DND-41 (cell line): ENCODE measurements at regions not wholly inside any gene's neighbourhood (a gene's known extent, or its start where the extent isn't known, plus 50 kb on each side); places are given as distances from the start of the nearest gene placed in this dataset.

ENCODE experiments used
- ATAC-seq: fragments of 200-7000 bp; cut with Tn5 transposase; 3 replicates; pipeline ENCODE4 v1.9.1; 2021; ENCODE audit warnings: low read depth; ENCODE audit not compliant: insufficient read depth
- DNase-seq: peaks from one replicate; pipeline ENCODE4 v3.0.0-alpha.2; 2020
- H2AFZ ChIP-seq: 2 replicates; pipeline ENCODE4 v1.6.0; 2012; ENCODE audit warnings: low read depth, low read length
- H3K27ac ChIP-seq: 2 replicates; pipeline ENCODE4 v1.5.1; 2012; ENCODE audit warnings: low read length, inconsistent platforms
- H3K27me3 ChIP-seq: fragments of 200-600 bp; sonication (generic); 2 replicates; pipeline ENCODE4 v1.6.0; 2012; ENCODE audit warnings: low read length, mild to moderate bottlenecking, inconsistent platforms; ENCODE audit not compliant: insufficient read depth, poor library complexity
- H3K36me3 ChIP-seq: 2 replicates; pipeline ENCODE4 v1.5.1; 2012; ENCODE audit warnings: low read length, inconsistent platforms; ENCODE audit not compliant: insufficient read depth
- H3K4me1 ChIP-seq: 2 replicates; pipeline ENCODE4 v1.5.1; 2012; ENCODE audit warnings: mild to moderate bottlenecking, low read length; ENCODE audit not compliant: insufficient read depth
- H3K4me2 ChIP-seq: 2 replicates; pipeline ENCODE4 v1.6.0; 2012; ENCODE audit warnings: mild to moderate bottlenecking, moderate library complexity, low read length, inconsistent platforms; ENCODE audit not compliant: insufficient read depth
- H3K4me3 ChIP-seq, 2 experiments: fragments of 200-600 bp in 1 of 2; shearing (Covaris generic) in 1 of 2; 2 replicates each; pipeline ENCODE4 v1.5.1; 2012 to 2016; ENCODE audit warnings: inconsistent platforms in 2 of 2, low read length in 2 of 2, mild to moderate bottlenecking in 2 of 2, low read depth in 1 of 2, moderate library complexity in 1 of 2
- H3K79me2 ChIP-seq: 2 replicates; pipeline ENCODE4 v1.6.0; 2012; ENCODE audit warnings: low read length, inconsistent platforms; ENCODE audit not compliant: insufficient read depth
- H3K9ac ChIP-seq: 2 replicates; pipeline ENCODE4 v1.6.0; 2012; ENCODE audit warnings: low read depth, mild to moderate bottlenecking, inconsistent platforms, low read length, moderate library complexity
- H3K9me3 ChIP-seq: 2 replicates; pipeline ENCODE4 v1.5.1; 2012; ENCODE audit warnings: low read length, moderate library complexity, mild to moderate bottlenecking, inconsistent platforms; ENCODE audit not compliant: insufficient read depth, severe bottlenecking
- H4K20me1 ChIP-seq: 2 replicates; pipeline ENCODE4 v1.6.0; 2012; ENCODE audit warnings: low read length; ENCODE audit not compliant: insufficient read depth
- CTCF ChIP-seq: IDR thresholded peaks from 2 replicates; pipeline ENCODE4 v1.5.1; 2012; ENCODE audit warnings: borderline replicate concordance, low read length, moderate library complexity, mild to moderate bottlenecking; ENCODE audit not compliant: poor library complexity, severe bottlenecking; ENCODE audit errors: extremely low read depth
- EZH2 ChIP-seq: IDR thresholded peaks from 3 replicates; pipeline ENCODE4 v1.6.1; 2012; ENCODE audit warnings: borderline replicate concordance, low read depth, mild to moderate bottlenecking, moderate library complexity, low read length, inconsistent platforms; ENCODE audit not compliant: severe bottlenecking

DNA sequence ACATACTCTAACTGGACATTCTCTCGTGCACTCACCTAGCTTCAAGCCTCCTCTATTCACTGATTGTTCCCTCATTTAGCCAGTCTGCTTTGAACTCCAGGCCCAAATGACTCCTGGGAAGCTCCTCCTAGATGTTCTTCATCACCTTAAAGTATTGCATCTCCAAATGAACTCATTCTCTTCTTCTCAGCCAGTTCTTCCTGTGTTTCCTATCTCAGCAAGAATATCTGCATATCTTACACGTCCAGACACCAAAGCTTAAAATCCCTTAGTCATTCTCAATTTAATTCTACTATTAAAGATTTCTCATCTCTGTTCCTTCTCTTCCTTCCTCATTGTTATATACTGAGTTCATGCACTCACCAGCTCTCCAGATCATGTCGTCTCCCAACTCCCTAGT is 118.6 kb upstream of the DAB2 start:
- no peaks in the 10 kb centered on the region for H3K9me3 ChIP-seq
- no peak overlapping the region for H3K27ac ChIP-seq
- ATAC-seq (no peak), DNase-seq (no peak)
- no peak overlapping the region for H3K4me3 ChIP-seq
- TF ChIP-seq CTCF: no peak
- TF ChIP-seq EZH2: no peak
- peaks cover 10% of the 10 kb centered on the region for H3K4me1 ChIP-seq
- H4K20me1 ChIP-seq: no peaks in the 10 kb centered on the region
- no peak overlapping the region for H2AFZ ChIP-seq
- H3K79me2 ChIP-seq: no peaks in the 10 kb centered on the region
- H3K4me2 ChIP-seq: no peak overlapping the region
- peaks cover 5% of the 10 kb centered on the region for H3K27me3 ChIP-seq
- H3K9ac ChIP-seq: no peak overlapping the region
- H3K36me3 ChIP-seq: no peaks in the 10 kb centered on the region

GRCh38 chr5:39542511-39543285 is 117.9 kb upstream of the DAB2 start:
- H3K4me2 ChIP-seq: no peak overlapping the region
- no peaks in the 10 kb centered on the region for H3K36me3 ChIP-seq
- H3K9me3 ChIP-seq: no peaks in the 10 kb centered on the region
- no peak overlapping the region for H2AFZ ChIP-seq
- no peak overlapping the region for H3K4me3 ChIP-seq
- H3K27ac ChIP-seq: no peak overlapping the region
- H3K79me2 ChIP-seq: no peaks in the 10 kb centered on the region
- H3K9ac ChIP-seq: no peak overlapping the region
- peaks cover 7% of the 10 kb centered on the region for H3K4me1 ChIP-seq
- ATAC-seq: no peak
- no peak for DNase-seq
- no peaks in the 10 kb centered on the region for H4K20me1 ChIP-seq
- H3K27me3 ChIP-seq: peaks cover 5% of the 10 kb centered on the region
- no peak for TF ChIP-seq CTCF
- TF ChIP-seq EZH2: no peak

DNA sequence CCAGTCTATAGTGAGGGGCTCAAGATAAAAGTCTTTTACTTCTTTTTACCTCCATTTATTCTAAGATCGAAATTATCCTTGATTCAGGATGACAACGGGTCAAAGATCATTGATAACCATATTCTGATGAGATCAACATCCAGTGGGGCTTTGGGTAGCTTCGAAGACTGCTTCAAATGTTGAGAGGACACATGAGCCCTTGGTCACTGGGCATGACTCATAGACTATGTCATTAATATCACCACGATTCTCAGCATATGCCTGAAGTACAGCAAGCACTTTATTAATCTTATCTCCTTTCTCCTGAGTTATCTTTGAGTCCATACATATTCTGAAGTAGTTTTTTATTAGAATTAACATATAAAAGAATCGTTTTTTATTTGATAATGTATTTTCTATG is 117.1 kb upstream of the DAB2 start:
- Histone ChIP-seq H3K4me3 (no peak overlapping the region), H4K20me1 (no peaks in the 10 kb centered on the region), H3K36me3 (no peaks in the 10 kb centered on the region), H3K27me3 (peaks cover 6% of the 10 kb centered on the region), H3K4me1 (no peaks in the 10 kb centered on the region), H3K27ac (no peak overlapping the region), H3K4me2 (no peak overlapping the region), H3K79me2 (no peaks in the 10 kb centered on the region), H3K9me3 (no peaks in the 10 kb centered on the region), H3K9ac (no peak overlapping the region), H2AFZ (no peak overlapping the region)
- ATAC-seq (no peak), DNase-seq (no peak)
- TF ChIP-seq EZH2: no peak
- TF ChIP-seq CTCF: no peak
